ENCODE measurements at regions not wholly inside any gene's neighbourhood (a gene's known extent, or its start where the extent isn't known, plus 50 kb on each side); places are given as distances from the start of the nearest gene placed in this dataset.

- TF ChIP-seq THRB (CRISPR knock-in tag; conservative IDR thresholded peaks at IDR 0.05) = no peak
- TF ChIP-seq NFXL1 (CRISPR knock-in tag; IDR thresholded peaks at IDR 0.05) = no peak
- no peak for TF ChIP-seq ZFP36 (IDR thresholded peaks at IDR 0.05; ENCODE audit: low read depth, low read length, partially characterized antibody)
- peak; percentile 94 for TF ChIP-seq MEF2D (tag; conservative IDR thresholded peaks at IDR 0.05; ENCODE audit: low read depth)
- TF ChIP-seq ZNF318 (IDR thresholded peaks at IDR 0.05; ENCODE audit: borderline replicate concordance in 1 of 2, low read depth in 1 of 2) = peak in 1 of 2 experiments; percentile 83; a peak in 1 of 4 replicates
- no peak for TF ChIP-seq CUX1 (CRISPR knock-in tag; IDR thresholded peaks at IDR 0.05)
- no peak for TF ChIP-seq ZFPM2 (CRISPR knock-in tag; IDR thresholded peaks at IDR 0.05)
- no peak for TF ChIP-seq HSF4 (CRISPR knock-in tag; IDR thresholded peaks at IDR 0.05; ENCODE audit: borderline replicate concordance)
- no peak for TF ChIP-seq THRAP3 (IDR thresholded peaks at IDR 0.05; ENCODE audit: borderline replicate concordance)
- TF ChIP-seq BRD9 (IDR thresholded peaks at IDR 0.05; ENCODE audit: low read depth, partially characterized antibody) = no peak
- TF ChIP-seq CREM (IDR thresholded peaks at IDR 0.05; ENCODE audit: low read depth) = no peak
- no peak for TF ChIP-seq FOXA1 (IDR thresholded peaks at IDR 0.05; ENCODE audit: borderline replicate concordance)
- peak; percentile 30; the same call in 1 of the 2 replicates for TF ChIP-seq JUN (IDR thresholded peaks at IDR 0.05; ENCODE audit: borderline replicate concordance, low read depth, low read length)
- TF ChIP-seq JUN (CRISPR knock-in tag; IDR thresholded peaks at IDR 0.05; ENCODE audit: borderline replicate concordance) = no peak; the same call in 1 of the 2 replicates
Observed at GRCh38 chr3:151630938-151631441, 102.7 kb upstream of the AADACL2 start (continued).
